Ovary (tissue), 7 donors: ENCODE measurements at regions not wholly inside any gene's neighbourhood (a gene's known extent, or its start where the extent isn't known, plus 50 kb on each side); places are given as distances from the start of the nearest gene placed in this dataset.

ENCODE experiments used
- DNase-seq, 5 donors: peaks; one replicate each; pipeline ENCODE4 v3.0.0-alpha.2; 2019 to 2020
- H3K27ac ChIP-seq, 2 donors: fragments of 200-600 bp; one replicate each; pipeline versions ENCODE4 v1.5.1 to v1.8.0; 2019 to 2022
- H3K27me3 ChIP-seq: fragments of 200-600 bp; one replicate; pipeline ENCODE4 v1.8.0; 2022
- H3K36me3 ChIP-seq: fragments of 200-600 bp; sonication (generic); one replicate; pipeline ENCODE4 v1.5.1; 2019
- H3K4me1 ChIP-seq: one replicate; pipeline ENCODE4 v1.8.1; 2013; ENCODE audit warnings: mild to moderate bottlenecking, moderate library complexity; ENCODE audit not compliant: insufficient read depth
- H3K4me3 ChIP-seq: fragments of 200-600 bp; sonication (generic); one replicate; pipeline ENCODE4 v1.5.1; 2017
- H3K9me3 ChIP-seq, 2 donors: fragments of 200-600 bp in 1 of 2; sonication (generic) in 1 of 2; one replicate each; pipeline versions ENCODE4 v1.5.1 to v1.8.1; 2013 to 2019; ENCODE audit warnings: mild to moderate bottlenecking in 1 of 2, moderate library complexity in 1 of 2
- EP300 ChIP-seq: sonication (generic); formaldehyde crosslinking; IDR thresholded peaks from one replicate; pipeline ENCODE4 v1.6.1; 2017; ENCODE audit warnings: antibody characterized with exemption
- POLR2A ChIP-seq: fragments of 450-650 bp; IDR thresholded peaks from one replicate; pipeline ENCODE4 v1.6.1; 2017; ENCODE audit warnings: antibody characterized with exemption, mild to moderate bottlenecking, moderate library complexity
- WGBS, 3 donors: extraction: QIAGEN DNeasy Blood & Tissue Kit in 1 of 3; methylation state at CpG; one replicate each; pipeline versions ENCODE4 v1.1.5 to v1.1.7; 2013 to 2017; 5-methylcytosine and 5-hydroxymethylcytosine counted together
- intact Hi-C, 4 donors: fragments of 100-400 bp; cut with DNase I; formaldehyde crosslinking; loops; one replicate each; pipeline versions ENCODE4 v1.11.0 to v1.15.1; 2022 to 2023
- TF ChIP-seq, protein P1 (sequence below), 3 donors: fragments of 450-650 bp in 2 of 3; fragments of 200-600 bp in 1 of 3; IDR thresholded peaks; one replicate each; pipeline versions ENCODE4 v1.5.1 to v1.8.0; 2016 to 2022; ENCODE audit warnings: antibody characterized with exemption in 3 of 3, mild to moderate bottlenecking in 1 of 3
- donor health status: DM: no; HTN: no; CAD: no; lungs with moderate emphysema.
- donor health status: DM: no; HTN: no; CAD: no.
- donor health status: Bipolar disorder and iron deficiency.
- donor health status: DM: no; HTN: no; CAD: no.
- donor health status: DM: yes; HTN: yes; CAD: no.

DNA sequence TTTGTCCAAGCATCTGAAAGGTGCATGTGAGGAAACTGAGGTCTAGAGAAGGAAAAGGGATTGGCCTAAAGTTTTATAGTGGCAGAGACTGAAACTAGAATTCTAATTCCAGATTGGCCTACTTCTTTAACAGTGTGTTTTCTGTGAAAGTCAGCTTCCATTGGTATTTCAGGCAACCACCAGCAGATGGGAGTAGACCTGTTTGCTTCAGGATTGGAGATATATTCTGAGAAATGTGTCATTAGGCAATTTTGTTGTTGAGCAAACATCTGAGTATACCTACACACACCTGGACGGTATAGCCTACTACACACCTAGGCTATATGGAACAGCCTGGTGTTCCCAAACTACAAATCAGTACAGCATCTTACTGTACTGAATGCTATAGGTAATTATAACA lies 207.3 kb upstream of the RADX start:
- DNase-seq, result no peak
- Histone ChIP-seq H3K36me3 (no peaks in the 10 kb centered on the region), H3K4me3 (no peak overlapping the region), H3K27ac (no peak overlapping the region), H3K4me1 (no peaks in the 10 kb centered on the region), H3K27me3 (no peaks in the 10 kb centered on the region), H3K9me3 (no peaks in the 10 kb centered on the region)
- intact Hi-C loops, result no loop called here
- 43 to 55% (median 48%) methylated on average over 1 of the region's 1 CpG for WGBS, 3 donors
- TF ChIP-seq, protein P1, sequence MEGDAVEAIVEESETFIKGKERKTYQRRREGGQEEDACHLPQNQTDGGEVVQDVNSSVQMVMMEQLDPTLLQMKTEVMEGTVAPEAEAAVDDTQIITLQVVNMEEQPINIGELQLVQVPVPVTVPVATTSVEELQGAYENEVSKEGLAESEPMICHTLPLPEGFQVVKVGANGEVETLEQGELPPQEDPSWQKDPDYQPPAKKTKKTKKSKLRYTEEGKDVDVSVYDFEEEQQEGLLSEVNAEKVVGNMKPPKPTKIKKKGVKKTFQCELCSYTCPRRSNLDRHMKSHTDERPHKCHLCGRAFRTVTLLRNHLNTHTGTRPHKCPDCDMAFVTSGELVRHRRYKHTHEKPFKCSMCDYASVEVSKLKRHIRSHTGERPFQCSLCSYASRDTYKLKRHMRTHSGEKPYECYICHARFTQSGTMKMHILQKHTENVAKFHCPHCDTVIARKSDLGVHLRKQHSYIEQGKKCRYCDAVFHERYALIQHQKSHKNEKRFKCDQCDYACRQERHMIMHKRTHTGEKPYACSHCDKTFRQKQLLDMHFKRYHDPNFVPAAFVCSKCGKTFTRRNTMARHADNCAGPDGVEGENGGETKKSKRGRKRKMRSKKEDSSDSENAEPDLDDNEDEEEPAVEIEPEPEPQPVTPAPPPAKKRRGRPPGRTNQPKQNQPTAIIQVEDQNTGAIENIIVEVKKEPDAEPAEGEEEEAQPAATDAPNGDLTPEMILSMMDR (IDR thresholded peaks at IDR 0.05), result no peak
- TF ChIP-seq POLR2A, result no peak
- TF ChIP-seq EP300, result no peak

DNA sequence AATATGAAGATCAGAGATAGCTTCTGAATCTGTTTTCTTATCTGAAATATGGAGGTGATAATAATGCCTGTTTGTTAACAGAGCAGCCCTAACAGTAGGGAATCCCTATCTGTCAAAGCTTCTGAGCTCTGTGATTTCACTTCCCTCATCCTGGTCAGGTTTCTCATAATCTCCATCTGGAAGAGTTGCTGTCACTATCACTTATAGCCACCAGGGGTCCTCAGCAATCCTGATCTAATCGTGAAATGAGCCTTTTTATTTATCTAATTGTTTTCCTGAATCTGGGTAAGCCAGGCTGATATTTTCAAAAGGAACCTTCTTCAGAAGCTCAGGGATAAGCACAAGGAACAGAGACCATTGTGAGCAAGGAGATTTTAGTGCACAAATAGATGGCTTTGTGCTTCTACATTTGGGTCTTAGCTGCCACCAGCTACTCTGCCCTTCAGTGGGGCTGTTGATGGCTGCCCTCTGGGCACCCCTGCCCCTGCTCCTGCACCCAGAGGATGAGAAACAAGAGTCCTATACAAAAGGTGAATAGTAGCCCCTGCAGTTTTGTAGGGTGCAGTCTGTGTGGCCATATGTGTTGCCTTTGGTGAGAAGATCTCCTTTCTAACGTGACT lies 196.4 kb upstream of the RADX start:
- no peaks in the 10 kb centered on the region for H3K4me1 ChIP-seq
- no peak overlapping the region for H3K27ac ChIP-seq
- no peaks in the 10 kb centered on the region for H3K27me3 ChIP-seq
- 27 to 37% (median 34%) methylated on average over 2 of the region's 2 CpGs for WGBS, 3 donors
- H3K9me3 ChIP-seq, result no peaks in the 10 kb centered on the region
- H3K4me3 ChIP-seq, result no peak overlapping the region
- TF ChIP-seq EP300 (no peak), POLR2A (no peak)
- TF ChIP-seq, protein P1 (IDR thresholded peaks at IDR 0.05), result no peak
- DNase-seq, result no peak
- H3K36me3 ChIP-seq, result no peaks in the 10 kb centered on the region
- intact Hi-C loops, result no loop called here

DNA sequence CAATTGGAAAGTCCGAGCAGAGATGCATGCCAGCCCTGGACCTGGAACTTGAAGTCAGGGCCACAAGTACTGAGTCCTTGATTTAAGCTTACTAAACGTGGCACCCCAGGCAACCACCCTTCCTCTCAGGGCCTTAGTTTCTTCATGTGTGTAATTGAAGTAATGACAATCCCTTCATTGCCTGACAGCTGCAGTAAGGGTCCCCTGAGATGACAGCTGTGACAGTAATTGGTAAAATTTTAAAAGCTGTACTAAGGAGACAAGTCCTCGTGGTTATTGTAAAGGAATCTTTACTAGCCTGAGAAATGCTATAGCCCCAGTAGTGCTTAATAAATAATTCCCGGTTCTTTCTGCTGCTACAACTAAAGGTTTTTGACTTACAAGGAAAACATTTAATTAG lies 175.1 kb upstream of the RADX start:
- Histone ChIP-seq H3K9me3 (no peaks in the 10 kb centered on the region), H3K4me3 (no peak overlapping the region), H3K27me3 (no peaks in the 10 kb centered on the region), H3K27ac (no peak overlapping the region), H3K4me1 (no peaks in the 10 kb centered on the region), H3K36me3 (no peaks in the 10 kb centered on the region)
- WGBS, 3 donors, result 52 to 59% (median 54%) methylated on average over 4 of the region's 4 CpGs
- intact Hi-C loops, result no loop called here
- no peak for DNase-seq
- TF ChIP-seq POLR2A (no peak), EP300 (no peak)
- TF ChIP-seq, protein P1 (IDR thresholded peaks at IDR 0.05), result no peak

DNA sequence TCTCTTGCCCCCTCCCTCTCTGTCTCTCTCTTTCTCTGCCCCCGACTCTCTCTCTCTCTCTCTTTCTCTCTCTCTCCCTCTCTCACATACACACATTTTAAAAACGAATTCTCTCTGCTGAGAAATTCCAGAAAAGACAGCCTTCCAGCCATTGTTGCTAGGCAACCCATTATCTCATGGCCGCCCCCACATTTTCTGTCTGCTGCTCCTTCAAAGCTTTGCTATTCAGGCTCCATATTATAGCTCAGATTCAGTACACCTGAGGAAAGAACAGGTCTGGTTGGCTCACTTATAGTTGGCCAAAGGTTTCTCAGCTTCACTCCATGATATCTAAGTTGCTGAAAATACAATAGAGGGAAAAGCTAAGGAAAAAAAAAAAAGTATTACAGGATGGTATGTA lies 174.4 kb upstream of the RADX start:
- H3K36me3 ChIP-seq, result no peaks in the 10 kb centered on the region
- intact Hi-C loops, result no loop called here
- H3K4me3 ChIP-seq, result no peak overlapping the region
- no peak overlapping the region for H3K27ac ChIP-seq
- no peaks in the 10 kb centered on the region for H3K4me1 ChIP-seq
- WGBS, 3 donors, result 12 to 23% (median 17%) methylated on average over 3 of the region's 3 CpGs
- no peaks in the 10 kb centered on the region for H3K27me3 ChIP-seq
- no peak for DNase-seq
- TF ChIP-seq EP300 (no peak), POLR2A (no peak)
- TF ChIP-seq, protein P1 (IDR thresholded peaks at IDR 0.05), result no peak
- H3K9me3 ChIP-seq, result no peaks in the 10 kb centered on the region
